ENCODE measurements at regions not wholly inside any gene's neighbourhood (a gene's known extent, or its start where the extent isn't known, plus 50 kb on each side); places are given as distances from the start of the nearest gene placed in this dataset.

- DNase-seq (ENCODE audit: low spot score) (no peak), ATAC-seq (peak; percentile 61), FAIRE-seq (no peak)
- Histone ChIP-seq H3K27me3 (ENCODE audit: control insufficient read depth in 1 of 2, insufficient read depth in 2 of 2, low read length in 2 of 2) (peaks cover 0 to 3% of the 10 kb centered on the region in 2 experiments; a peak in 1 of 5 replicates), H3K9ac (ENCODE audit: insufficient read depth, low read depth, low read length) (peak overlapping the region; percentile 19; the same call in 1 of the 2 replicates), H3K4me2 (ENCODE audit: low read depth, low read length) (peak overlapping the region; percentile 49), H3K79me2 (ENCODE audit: insufficient read depth, low read length) (no peaks in the 10 kb centered on the region), H4K20me1 (ENCODE audit: insufficient read depth, low read length) (no peaks in the 10 kb centered on the region), H2AFZ (ENCODE audit: low read length) (peak overlapping the region; percentile 20), H3K4me3 (replicated peaks in 1 of 3; ENCODE audit: insufficient read depth in 1 of 3, low read depth in 2 of 3, low read length in 3 of 3) (no peak overlapping the region; a peak in 1 of 6 replicates), H3K27ac (ENCODE audit: extremely low read length, insufficient read depth, low read length) (peak overlapping the region; percentile 25), H3K4me1 (ENCODE audit: insufficient read depth, low read length) (peaks cover 59% of the 10 kb centered on the region), H3K36me3 (replicated peaks in 1 of 2; ENCODE audit: control insufficient read depth in 1 of 2, insufficient read depth in 2 of 2, low read length in 2 of 2) (no peaks in the 10 kb centered on the region), H3K9me3 (ENCODE audit: low read length) (no peaks in the 10 kb centered on the region)
- 51% methylated on average over 14 of the region's 15 CpGs for WGBS (ENCODE audit: low lambda C conversion rate)
- BruUV-seq (replicated peaks), result no TSS peak
- intact Hi-C loops (cut with micrococcal nuclease; ENCODE audit: unreplicated experiment), result no loop called here
- in situ Hi-C loops (cut with HindIII; ENCODE audit: extremely low pct_ligation_motif_present, low pct_unique_long_range_greater_than_20kb), result no loop called here
- CTCF ChIA-PET (ENCODE audit: low intra/inter-chr PET ratio, low total read pairs), result no interaction called here
- POLR2A ChIA-PET, result interaction anchor here (0.6 kb wide), 2 partner anchors 105 to 250 kb away, joined by 3 to 8 read pairs; no protein-coding TSS in a partner anchor
- TF ChIP-seq THAP9 (CRISPR knock-in tag; IDR thresholded peaks at IDR 0.05; ENCODE audit: borderline replicate concordance), result peak; percentile 38; the same call in 1 of the 2 replicates
- no peak for TF ChIP-seq ZNF383 (CRISPR knock-in tag; IDR thresholded peaks at IDR 0.05; ENCODE audit: borderline replicate concordance)
- TF ChIP-seq ZNF136 (CRISPR knock-in tag; IDR thresholded peaks at IDR 0.05; ENCODE audit: low read depth), result no peak
- TF ChIP-seq ELF1 (CRISPR knock-in tag; IDR thresholded peaks at IDR 0.05), result peak; percentile 42; the same call in 1 of the 2 replicates
- 0 out of 4 replicates have a peak, but pooled peaks of 1 of the 2 experiments have one; percentile 19 for TF ChIP-seq POLR2A (IDR thresholded peaks at IDR 0.05; ENCODE audit: insufficient read depth in 1 of 2, low read depth in 2 of 2, low read length in 2 of 2)
- TF ChIP-seq MYPOP (CRISPR knock-in tag; IDR thresholded peaks at IDR 0.05), result no peak
- no peak for TF ChIP-seq FOXP1 (IDR thresholded peaks at IDR 0.05)
- TF ChIP-seq FOXP1 (CRISPR knock-in tag; IDR thresholded peaks at IDR 0.05), result 0 out of 2 replicates have a peak, but pooled peaks have one; percentile 3
- TF ChIP-seq MAX (IDR thresholded peaks at IDR 0.05), result peak; percentile 20; the same call in 1 of the 2 replicates
- no peak for TF ChIP-seq U2AF1 (optimal IDR thresholded peaks at IDR 0.05; ENCODE audit: low read depth, low read length)
- TF ChIP-seq RFX3 (CRISPR knock-in tag; IDR thresholded peaks at IDR 0.05), result peak; percentile 60
- TF ChIP-seq GABPA (IDR thresholded peaks at IDR 0.05; ENCODE audit: low read depth, low read length), result no peak
- peak; percentile 68 for TF ChIP-seq GABPA (CRISPR knock-in tag; IDR thresholded peaks at IDR 0.05; ENCODE audit: low read depth)
- no peak for TF ChIP-seq SNAPC5 (CRISPR knock-in tag; IDR thresholded peaks at IDR 0.05; ENCODE audit: borderline replicate concordance)
- no peak for TF ChIP-seq TCF12 (IDR thresholded peaks at IDR 0.05)
- no peak for TF ChIP-seq TCF12 (CRISPR knock-in tag; IDR thresholded peaks at IDR 0.05)
- TF ChIP-seq ELF3 (CRISPR knock-in tag; IDR thresholded peaks at IDR 0.05), result peak; percentile 82
- 0 out of 2 replicates have a peak, but pooled peaks have one; percentile 10 for TF ChIP-seq ZMYM3 (CRISPR knock-in tag; IDR thresholded peaks at IDR 0.05)
- TF ChIP-seq ZFX (CRISPR knock-in tag; IDR thresholded peaks at IDR 0.05; ENCODE audit: low read depth), result peak; percentile 30; the same call in 1 of the 2 replicates
- no peak for TF ChIP-seq ZNF577 (CRISPR knock-in tag; IDR thresholded peaks at IDR 0.05; ENCODE audit: borderline replicate concordance, low read depth)
Observed at GRCh38 chr4:38529189-38530115, 134.5 kb upstream of the KLF3 start.
